Astrocyte of the cerebellum (primary cell): ENCODE measurements at regions not wholly inside any gene's neighbourhood (a gene's known extent, or its start where the extent isn't known, plus 50 kb on each side); places are given as distances from the start of the nearest gene placed in this dataset.
"Not testable (repeated sequence)": the region's sequence is repeated elsewhere in the genome, so short reads cannot be mapped to it uniquely, and the experiment has no call there.

Experiments
- DNase-seq: peaks from one replicate; pipeline ENCODE4 v3.0.0-alpha.2; 2011; ENCODE audit warnings: low read depth
- H3K4me3 ChIP-seq: 2 replicates; pipeline ENCODE4 v1.5.1; 2011; ENCODE audit warnings: mild to moderate bottlenecking, low read depth, low read length, moderate library complexity
- CTCF ChIP-seq: IDR thresholded peaks from 2 replicates; pipeline ENCODE4 v1.5.1; 2012; ENCODE audit warnings: low read length, low read depth, moderate library complexity, mild to moderate bottlenecking; ENCODE audit errors: missing control alignments
- in situ Hi-C: cut with HindIII; loops from 2 replicates; pipeline ENCODE4 v1.10.0; 2017; ENCODE audit warnings: low sequenced_read_pairs

GRCh38 chr3:96548073-96548472, 266.3 kb upstream of the EPHA6 start:
- in situ Hi-C loops, result no loop called here
- TF ChIP-seq CTCF, result no peak
- H3K4me3 ChIP-seq, result no peak overlapping the region
- no peak for DNase-seq

GRCh38 chr3:96576935-96577334, 237.5 kb upstream of the EPHA6 start:
- H3K4me3 ChIP-seq, result no peak overlapping the region
- no peak for TF ChIP-seq CTCF
- DNase-seq, result no peak
- in situ Hi-C loops, result no loop called here

- no peak overlapping the region for H3K4me3 ChIP-seq
- TF ChIP-seq CTCF, result no peak
- in situ Hi-C loops, result no loop called here
- DNase-seq, result no peak
Measured at GRCh38 chr3:96584066-96584465, 230.3 kb upstream of the EPHA6 start.

GRCh38 chr3:96606865-96607264, 207.5 kb upstream of the EPHA6 start:
- DNase-seq, H3K4me3 ChIP-seq, in situ Hi-C loops: not testable (repeated sequence)

- H3K4me3 ChIP-seq, result no peak overlapping the region
- no peak for TF ChIP-seq CTCF
- in situ Hi-C loops, result no loop called here
- DNase-seq, result no peak
Measured at GRCh38 chr3:96619475-96619874, 194.9 kb upstream of the EPHA6 start.

- no peak for DNase-seq
- in situ Hi-C loops, result no loop called here
- H3K4me3 ChIP-seq, result no peak overlapping the region
- no peak for TF ChIP-seq CTCF
Measured at GRCh38 chr3:96622878-96623277, 191.5 kb upstream of the EPHA6 start.

- in situ Hi-C loops, result no loop called here
- DNase-seq, result no peak
- TF ChIP-seq CTCF, result no peak
Measured at GRCh38 chr3:96631050-96631449, 183.3 kb upstream of the EPHA6 start.

More at GRCh38 chr3:96631050-96631449, 183.3 kb upstream of the EPHA6 start:
- no peak overlapping the region for H3K4me3 ChIP-seq
